Suprapubic skin (tissue), 4 donors: ENCODE measurements at regions not wholly inside any gene's neighbourhood (a gene's known extent, or its start where the extent isn't known, plus 50 kb on each side); places are given as distances from the start of the nearest gene placed in this dataset.

ENCODE experiments used
- EP300 ChIP-seq: sonication (generic); formaldehyde crosslinking; IDR thresholded peaks from one replicate; pipeline ENCODE4 v1.6.1; 2017; ENCODE audit warnings: antibody characterized with exemption
- POLR2A ChIP-seq, 2 donors: fragments of 450-650 bp; IDR thresholded peaks; one replicate each; pipeline ENCODE4 v1.6.1; 2017; ENCODE audit warnings: antibody characterized with exemption in 2 of 2, mild to moderate bottlenecking in 2 of 2, moderate library complexity in 2 of 2
- POLR2AphosphoS5 ChIP-seq, 3 donors: sonication (generic); formaldehyde crosslinking; IDR thresholded peaks; one replicate each; pipeline ENCODE4 v1.6.1; 2017; ENCODE audit warnings: antibody characterized with exemption in 3 of 3
- TF ChIP-seq, protein P1 (sequence below), 2 donors: fragments of 200-600 bp in 1 of 2; fragments of 450-650 bp in 1 of 2; sonication (generic) in 1 of 2; IDR thresholded peaks; one replicate each; pipeline ENCODE4 v1.5.1; 2016 to 2019; ENCODE audit warnings: antibody characterized with exemption in 2 of 2, mild to moderate bottlenecking in 1 of 2, moderate library complexity in 1 of 2

DNA sequence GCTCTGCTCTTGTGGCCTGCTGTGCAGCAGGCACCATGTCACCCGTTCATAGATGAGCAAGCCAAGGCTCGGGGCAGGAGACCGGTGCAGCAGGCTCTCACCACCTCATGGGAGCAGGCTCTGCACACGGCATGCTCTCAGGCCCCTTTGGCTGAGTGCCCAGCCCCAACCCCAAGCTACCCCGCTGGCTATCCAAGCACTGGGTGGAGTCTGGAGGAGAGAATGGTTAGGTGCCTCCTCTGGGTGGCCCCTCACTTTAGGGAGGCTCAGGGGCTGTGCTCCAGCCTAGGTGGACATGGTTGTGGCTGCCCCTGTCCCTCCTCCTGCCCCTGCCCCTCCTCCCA, 199.9 kb downstream of the IGLL1 start:
- TF ChIP-seq, protein P1, sequence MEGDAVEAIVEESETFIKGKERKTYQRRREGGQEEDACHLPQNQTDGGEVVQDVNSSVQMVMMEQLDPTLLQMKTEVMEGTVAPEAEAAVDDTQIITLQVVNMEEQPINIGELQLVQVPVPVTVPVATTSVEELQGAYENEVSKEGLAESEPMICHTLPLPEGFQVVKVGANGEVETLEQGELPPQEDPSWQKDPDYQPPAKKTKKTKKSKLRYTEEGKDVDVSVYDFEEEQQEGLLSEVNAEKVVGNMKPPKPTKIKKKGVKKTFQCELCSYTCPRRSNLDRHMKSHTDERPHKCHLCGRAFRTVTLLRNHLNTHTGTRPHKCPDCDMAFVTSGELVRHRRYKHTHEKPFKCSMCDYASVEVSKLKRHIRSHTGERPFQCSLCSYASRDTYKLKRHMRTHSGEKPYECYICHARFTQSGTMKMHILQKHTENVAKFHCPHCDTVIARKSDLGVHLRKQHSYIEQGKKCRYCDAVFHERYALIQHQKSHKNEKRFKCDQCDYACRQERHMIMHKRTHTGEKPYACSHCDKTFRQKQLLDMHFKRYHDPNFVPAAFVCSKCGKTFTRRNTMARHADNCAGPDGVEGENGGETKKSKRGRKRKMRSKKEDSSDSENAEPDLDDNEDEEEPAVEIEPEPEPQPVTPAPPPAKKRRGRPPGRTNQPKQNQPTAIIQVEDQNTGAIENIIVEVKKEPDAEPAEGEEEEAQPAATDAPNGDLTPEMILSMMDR (IDR thresholded peaks at IDR 0.05), result no peak
- TF ChIP-seq POLR2AphosphoS5 (IDR thresholded peaks at IDR 0.05) (no peak), POLR2A (IDR thresholded peaks at IDR 0.05) (no peak), EP300 (no peak)
